Right ventricle myocardium superior (tissue), 1 donor: ENCODE measurements at regions not wholly inside any gene's neighbourhood (a gene's known extent, or its start where the extent isn't known, plus 50 kb on each side); places are given as distances from the start of the nearest gene placed in this dataset.

ENCODE experiments used
- ATAC-seq: fragments of 200-7000 bp; cut with Tn5 transposase; one replicate; pipeline ENCODE4 v1.9.1; 2020; ENCODE audit warnings: mild to moderate bottlenecking; ENCODE audit not compliant: poor library complexity
- DNase-seq: peaks from one replicate; pipeline ENCODE4 v3.0.0-alpha.2; 2020
- intact Hi-C: fragments of 100-400 bp; cut with DNase I; formaldehyde crosslinking; loops from one replicate; pipeline ENCODE4 v1.11.2; 2022
- donor health status: DM: no; HTN: yes; CAD: no; lungs with severe emphysema.

DNA sequence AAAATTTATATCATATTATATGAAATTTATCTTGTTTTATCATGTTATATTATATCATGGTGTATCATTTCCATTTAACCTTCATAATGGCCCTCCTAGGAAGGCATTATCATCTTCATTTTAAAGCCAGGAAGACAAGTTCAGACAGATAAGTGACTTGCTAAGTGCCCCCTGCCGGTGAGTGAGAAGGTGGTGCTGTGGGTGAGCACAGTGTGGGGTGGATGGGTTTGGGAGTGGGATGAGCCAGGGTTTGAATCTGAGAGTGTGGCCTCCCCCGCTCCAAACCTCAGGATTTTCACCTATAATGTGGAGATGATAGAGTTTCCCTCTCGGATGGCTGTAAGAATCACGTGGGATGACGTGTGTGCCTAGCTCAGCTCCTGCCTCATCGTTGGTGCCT lies 108.7 kb upstream of the IGSF21 start:
- no peak for DNase-seq
- ATAC-seq = no peak
- intact Hi-C loops = no loop called here

DNA sequence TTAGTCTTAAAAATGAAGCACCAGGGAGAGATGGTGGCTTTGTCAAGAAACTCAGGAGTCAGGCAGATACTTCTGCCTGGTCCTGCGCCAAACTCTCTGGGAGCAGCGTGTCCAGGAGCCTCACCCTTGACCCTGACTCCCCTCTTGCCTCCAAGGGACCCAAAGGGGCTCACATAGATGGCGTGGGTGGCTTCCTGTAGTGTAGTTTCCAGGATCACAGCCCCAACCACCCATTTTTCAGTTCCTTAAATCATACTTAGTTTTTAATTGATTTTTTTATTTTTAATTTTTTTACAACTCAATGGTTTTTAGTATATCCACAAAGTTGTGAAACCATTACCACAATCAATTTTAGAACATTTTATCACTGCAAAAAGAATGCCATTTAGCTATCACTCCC lies 107.7 kb upstream of the IGSF21 start:
- DNase-seq = no peak
- intact Hi-C loops = no loop called here
- ATAC-seq = no peak

DNA sequence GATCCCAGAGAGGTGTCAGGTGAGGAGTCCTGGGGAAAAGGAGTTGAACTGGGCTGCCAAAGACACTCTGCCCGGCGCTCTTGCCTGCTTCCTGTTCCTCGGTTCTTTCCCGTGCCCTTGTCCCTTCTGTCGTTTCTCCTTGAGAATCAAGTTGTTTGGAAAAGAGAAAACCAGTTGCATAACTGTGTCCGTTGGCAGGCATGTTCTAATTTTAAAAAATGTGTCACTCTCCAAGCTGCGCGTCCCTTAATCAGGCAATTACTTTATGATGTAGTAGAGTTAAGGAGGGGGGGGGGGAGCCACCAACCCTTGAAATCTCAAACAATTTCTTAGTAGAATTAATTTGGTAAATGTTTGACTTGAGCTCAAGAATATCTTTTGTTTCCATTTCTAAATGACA lies 105.9 kb upstream of the IGSF21 start:
- intact Hi-C loops = no loop called here
- no peak for DNase-seq
- ATAC-seq = peak; percentile 36

DNA sequence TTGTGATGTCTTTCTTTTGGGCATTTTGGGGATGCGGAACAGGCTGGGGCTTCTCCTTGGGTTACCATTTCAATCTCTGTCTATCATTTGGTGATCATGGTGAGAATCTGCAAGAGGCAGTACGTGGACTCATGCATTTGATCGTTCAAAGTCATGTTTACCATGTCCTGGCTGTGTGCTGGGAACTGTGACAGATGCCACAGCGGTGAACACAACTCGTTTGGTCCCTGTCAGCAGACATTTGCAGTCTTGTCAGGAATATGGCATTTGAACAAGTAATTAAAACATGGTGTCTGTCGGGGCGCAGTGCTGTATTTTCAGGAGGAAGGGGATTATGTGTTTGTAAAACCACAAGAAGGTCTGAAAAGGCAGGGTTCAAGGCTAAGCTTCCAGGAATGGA lies 103.3 kb upstream of the IGSF21 start:
- no peak for ATAC-seq
- intact Hi-C loops = no loop called here
- no peak for DNase-seq

DNA sequence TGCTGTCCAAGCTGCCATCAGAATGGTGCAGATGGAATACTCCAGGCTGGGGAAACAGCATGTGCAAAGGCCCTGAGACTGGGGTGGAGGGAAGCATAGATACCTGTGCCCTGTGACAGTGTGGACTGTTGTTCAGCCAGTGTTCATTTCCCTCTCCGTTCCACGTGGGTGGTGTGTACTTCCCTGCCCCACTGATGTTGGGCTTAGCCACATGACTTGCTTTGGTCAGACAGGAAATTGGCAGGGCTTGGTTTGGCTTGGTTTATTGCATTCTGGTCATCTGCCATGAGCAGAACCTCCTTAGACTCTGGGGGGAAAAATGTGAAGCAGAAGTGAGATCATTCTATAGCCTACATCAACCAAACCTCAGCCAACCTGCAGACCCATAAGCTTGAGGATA lies 102.4 kb upstream of the IGSF21 start:
- DNase-seq (no peak), ATAC-seq (no peak)
- intact Hi-C loops = no loop called here

DNA sequence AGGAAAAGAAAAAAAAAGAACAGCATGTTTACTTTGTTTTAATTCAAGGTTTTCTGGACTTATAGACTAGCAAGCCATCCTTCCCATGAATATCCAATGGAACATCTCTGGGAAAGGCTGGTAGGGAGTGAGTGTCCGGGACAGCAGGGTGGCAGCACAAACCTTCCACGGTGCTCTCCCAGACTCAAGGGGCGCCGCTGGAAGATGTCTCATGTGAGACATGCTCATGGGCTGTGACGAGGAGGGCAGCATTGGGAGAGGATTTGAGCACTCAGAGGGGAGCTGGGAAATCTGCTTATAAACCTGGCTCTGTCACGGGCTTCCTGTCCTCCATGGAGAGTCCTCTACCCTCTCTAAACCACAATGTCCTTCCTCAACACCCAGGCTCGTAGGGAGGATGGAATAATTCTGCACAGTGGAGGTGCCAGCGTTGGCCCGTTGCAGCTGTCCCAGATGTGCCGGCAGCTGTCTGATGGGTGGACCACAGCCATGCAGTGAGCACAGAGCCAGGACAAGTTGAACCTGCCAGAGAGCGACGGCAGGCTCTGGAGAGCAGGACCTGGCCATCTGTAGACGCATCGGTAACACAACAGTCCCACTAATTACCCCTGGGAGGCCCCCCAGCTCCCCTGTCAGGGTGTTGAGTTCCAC lies 100.1 kb upstream of the IGSF21 start:
- intact Hi-C loops = no loop called here
- no peak for ATAC-seq
- DNase-seq = no peak

DNA sequence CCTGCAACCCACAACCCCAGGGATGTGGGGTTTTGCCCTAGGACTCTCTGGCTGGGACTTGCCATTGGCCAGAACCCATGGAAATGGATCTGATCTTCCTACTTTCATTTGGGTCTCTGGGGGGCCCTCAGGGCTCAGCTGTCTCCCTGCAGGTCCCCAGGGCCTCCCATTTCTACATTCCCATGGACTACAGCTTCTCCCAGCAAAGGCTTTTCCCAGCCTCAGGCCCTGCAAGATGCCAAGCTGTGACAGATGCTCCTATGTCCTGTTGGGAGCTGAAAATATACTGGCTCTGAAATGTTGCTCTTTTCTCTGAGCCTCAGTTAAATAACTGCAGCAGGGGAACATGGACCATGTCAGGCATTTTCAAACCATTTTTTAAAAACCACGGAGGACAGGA lies 99.5 kb upstream of the IGSF21 start:
- ATAC-seq (no peak), DNase-seq (no peak)
- intact Hi-C loops = no loop called here

DNA sequence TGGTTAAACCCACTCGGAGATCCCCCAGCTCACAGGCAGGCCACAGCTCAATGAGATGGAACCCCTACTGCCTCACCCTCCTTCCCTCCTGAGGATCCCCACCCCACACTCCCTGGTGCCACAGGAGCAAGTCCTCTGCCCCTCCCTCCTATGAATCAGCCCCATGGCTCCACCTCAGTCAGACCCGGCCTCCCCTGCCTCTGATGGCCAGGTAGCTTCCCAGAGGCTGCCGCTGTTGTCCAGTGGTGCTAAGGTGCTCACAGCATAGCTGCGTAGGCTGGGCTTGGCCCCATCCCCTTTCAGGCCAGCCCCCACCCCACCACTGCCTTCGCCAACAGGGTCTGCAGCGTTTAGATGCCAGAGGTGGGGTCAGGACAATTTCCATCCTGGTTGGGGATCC lies 98.5 kb upstream of the IGSF21 start:
- no peak for DNase-seq
- no peak for ATAC-seq
- intact Hi-C loops = no loop called here

DNA sequence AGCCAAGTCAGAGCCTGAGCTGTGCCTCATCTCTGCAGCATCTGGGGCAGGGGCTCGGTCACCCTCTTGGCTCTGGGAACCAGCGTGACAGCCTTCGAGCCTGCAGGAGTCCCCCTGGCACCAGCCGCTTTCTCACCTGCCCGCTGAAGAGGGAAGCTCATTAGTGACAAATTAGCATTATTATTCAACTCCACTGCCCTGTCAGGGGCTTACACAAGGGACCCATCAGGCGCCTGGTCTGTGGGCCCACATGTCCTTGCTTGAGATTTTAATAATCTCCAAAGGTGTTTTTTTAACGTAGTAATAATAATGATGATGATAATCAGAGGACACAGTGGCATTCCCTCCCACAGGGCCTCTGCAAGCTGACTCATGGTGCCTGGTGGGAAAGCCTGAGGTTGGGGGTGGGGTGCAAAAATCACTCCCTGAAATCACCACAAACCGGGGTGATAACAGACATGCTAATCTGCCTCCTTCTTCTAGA lies 98.1 kb upstream of the IGSF21 start:
- intact Hi-C loops = no loop called here
- no peak for DNase-seq
- ATAC-seq = no peak

DNA sequence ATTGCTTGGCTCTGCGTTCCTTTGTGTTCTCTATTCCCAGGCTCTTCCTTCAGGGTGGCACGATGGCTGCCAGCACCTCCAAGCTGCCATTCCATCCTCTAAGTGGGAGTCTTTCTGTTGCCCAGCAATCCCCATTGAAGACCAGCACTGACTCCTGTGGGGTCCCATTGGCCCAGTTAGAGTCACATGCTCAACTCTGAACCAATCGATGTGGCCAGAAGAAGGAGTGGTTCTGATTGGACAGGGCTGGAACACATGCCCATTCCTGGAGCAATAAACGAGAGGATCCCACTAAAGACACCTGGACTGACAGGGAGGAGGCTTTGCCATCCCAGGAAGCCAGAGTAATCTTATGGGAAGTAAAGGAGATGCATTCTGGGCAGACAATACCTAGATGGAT lies 97.2 kb upstream of the IGSF21 start:
- DNase-seq (no peak), ATAC-seq (no peak)
- intact Hi-C loops = no loop called here

DNA sequence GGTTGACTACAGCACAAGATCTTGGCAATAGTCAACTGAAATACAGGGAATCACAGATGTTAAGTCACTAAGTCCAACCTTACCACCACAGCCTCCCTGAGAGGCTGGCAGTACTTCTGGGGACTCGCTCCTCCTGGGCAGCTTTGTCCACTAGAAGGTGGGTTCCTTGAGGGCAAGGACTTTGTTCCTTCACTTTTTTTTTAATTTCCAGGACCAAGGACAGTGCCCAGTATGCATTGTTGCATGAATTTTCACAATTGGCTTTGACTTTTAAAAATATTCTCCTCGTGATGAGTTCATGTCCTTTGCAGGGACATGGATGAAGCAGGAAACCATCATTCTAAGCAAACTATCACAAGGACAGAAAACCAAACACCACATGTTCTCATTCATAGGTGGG lies 96.7 kb upstream of the IGSF21 start:
- DNase-seq (no peak), ATAC-seq (no peak)
- intact Hi-C loops = no loop called here

DNA sequence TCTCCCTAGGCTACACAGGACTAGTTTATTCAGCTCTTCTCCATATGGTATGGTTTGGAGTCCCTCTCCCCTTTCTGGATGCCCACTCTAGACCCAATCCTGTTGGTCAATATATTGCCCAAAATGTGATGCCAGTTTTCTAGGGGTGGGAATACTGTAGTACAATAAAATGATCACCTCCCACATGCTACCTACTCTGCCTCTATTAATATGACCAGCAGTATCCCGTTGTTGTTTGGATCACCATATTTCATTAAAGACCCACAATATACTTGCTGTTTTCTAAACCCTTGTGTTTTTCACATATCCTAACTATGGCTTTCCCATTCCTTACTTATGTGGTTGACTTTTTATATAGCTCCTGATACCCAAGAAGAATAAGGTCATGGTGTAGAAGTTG lies 95.9 kb upstream of the IGSF21 start:
- DNase-seq (no peak), ATAC-seq (no peak)
- intact Hi-C loops = no loop called here

DNA sequence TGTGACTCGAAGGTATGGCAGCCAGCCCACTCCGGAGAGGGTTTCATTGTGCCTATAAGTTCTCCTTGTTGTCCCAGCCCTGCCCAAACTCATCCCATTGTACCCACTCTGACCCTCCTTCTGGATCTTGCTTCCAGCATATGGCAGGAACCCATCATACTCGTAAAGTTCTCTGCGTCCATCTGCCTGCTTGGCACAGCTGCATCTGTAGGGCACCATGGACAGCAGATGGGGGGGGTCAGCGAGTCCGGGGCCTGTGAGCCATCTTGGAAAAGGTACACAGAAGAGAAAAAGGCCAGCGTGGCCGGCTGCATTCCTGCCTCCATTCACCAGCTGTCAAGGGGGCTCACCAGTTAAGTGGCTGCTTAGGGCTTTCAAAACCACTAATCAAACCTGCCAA lies 94.9 kb upstream of the IGSF21 start:
- intact Hi-C loops = no loop called here
- no peak for DNase-seq
- no peak for ATAC-seq

DNA sequence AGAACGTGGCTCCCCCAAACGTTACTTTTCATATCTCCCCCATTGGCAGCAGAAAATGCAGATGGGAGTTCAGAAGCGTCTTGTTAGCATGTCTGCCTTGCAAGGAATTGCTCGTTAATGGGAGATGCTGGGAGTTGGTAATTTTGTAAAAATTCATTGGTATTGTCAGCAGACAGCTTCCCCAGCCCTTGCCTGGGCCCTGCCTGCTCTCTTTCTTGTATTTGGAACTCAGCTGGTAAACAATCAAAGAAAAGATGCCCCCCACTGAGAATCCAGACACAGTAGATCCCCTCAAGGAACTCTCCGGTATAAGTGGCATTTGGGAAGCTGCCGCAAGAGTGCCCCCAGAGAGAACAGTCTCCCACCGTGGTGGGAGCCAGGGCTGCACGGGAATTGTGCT lies 94.4 kb upstream of the IGSF21 start:
- ATAC-seq (no peak), DNase-seq (no peak)
- intact Hi-C loops = no loop called here

DNA sequence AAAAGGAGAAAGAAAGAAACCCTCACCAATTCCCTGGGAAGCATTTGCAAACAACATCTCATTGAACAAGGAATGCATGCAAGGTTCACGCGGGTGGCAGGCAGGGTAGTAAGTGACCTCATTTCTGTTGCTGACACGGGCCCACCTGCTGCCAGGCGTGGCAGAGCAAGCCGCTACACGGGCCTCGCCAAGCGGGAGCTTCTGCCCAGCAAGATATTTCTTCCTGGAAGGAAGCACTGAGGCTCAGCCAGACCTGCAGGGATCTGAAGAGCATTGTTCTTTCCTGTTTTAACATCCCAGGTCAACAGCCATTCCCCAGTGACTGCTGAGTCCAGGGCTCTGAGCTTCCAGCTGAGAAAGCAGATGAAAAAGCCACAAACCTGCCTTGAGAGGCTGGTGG lies 91.9 kb upstream of the IGSF21 start:
- DNase-seq (no peak), ATAC-seq (no peak)
- intact Hi-C loops = no loop called here

DNA sequence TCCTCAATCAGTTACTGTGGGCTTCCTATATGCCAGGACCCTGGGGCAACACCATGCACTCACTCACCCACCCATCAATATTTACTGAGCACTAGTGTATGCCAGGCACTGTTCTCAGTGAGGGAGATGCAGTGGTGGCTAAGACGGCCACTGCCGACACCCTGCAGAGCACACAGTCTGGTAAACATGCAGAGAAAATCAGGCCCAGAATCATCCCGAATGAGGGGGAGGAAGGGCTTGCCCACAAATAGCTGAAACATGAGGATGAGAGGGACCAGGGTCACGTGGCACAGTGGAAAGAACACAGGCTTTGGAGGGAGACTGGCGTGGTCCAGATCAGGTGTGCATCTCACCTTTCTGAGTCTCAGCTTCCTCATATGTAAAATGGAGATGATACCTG lies 89.2 kb upstream of the IGSF21 start:
- no peak for ATAC-seq
- DNase-seq = no peak
- intact Hi-C loops = no loop called here

DNA sequence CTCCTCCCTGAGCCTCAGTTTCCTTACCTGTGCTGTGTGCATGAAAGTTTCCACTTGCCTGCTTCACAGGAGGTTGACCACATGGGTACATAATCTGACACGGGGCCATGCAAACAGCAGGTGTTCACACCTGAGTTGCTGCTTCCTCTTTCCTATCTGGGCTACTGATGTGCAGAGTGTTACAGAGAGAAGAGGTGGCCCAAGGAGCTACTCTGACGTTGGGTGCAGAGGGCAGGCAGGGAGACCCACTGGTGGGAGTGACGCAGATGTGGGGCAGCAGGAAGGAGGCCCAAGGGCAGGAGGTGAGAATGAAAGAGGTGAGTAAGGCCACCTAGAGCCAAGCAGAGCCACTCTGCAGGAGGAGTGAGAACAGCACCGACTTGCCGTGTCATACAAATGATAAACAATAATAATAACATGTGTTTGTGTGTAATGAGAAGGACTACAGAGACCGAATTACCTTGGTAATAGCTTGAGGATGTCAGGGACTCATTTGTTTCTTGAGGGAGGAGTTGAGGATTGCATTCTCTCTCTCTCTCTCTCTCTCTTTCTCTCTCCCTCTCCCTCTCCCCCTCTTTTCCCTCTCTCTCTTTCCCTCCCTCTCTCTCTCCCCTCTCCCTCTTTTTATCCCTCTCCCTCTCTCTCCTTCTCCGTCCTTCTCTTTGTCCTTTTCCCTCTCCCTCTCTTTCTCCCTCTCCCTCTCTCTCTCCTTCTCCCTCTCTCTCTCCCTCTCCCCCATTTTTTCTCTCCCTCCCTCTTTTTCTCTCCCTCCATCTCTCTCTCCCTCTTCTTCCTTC lies 87.4 kb upstream of the IGSF21 start:
- no peak for DNase-seq
- no peak for ATAC-seq
- intact Hi-C loops = no loop called here

DNA sequence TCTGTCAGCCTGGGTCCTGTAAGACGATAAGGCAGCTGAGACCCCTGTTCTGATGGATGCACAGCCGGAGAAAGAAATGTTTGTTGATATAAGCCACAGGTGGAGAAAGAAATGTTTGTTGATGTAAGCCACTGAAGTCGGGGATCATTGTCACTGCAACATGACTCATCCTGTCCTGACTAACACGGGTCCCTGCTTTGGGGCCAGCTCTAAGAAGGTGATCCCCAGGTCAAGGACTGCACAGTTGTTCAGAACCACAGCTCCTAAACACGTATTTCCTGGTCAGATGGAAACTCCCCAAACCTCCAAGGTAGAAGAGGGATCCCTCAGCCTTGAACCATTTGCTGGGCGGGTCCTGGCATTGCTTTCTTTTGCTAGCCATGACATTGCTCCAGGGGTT lies 86.4 kb upstream of the IGSF21 start:
- ATAC-seq (no peak), DNase-seq (no peak)
- intact Hi-C loops = no loop called here

DNA sequence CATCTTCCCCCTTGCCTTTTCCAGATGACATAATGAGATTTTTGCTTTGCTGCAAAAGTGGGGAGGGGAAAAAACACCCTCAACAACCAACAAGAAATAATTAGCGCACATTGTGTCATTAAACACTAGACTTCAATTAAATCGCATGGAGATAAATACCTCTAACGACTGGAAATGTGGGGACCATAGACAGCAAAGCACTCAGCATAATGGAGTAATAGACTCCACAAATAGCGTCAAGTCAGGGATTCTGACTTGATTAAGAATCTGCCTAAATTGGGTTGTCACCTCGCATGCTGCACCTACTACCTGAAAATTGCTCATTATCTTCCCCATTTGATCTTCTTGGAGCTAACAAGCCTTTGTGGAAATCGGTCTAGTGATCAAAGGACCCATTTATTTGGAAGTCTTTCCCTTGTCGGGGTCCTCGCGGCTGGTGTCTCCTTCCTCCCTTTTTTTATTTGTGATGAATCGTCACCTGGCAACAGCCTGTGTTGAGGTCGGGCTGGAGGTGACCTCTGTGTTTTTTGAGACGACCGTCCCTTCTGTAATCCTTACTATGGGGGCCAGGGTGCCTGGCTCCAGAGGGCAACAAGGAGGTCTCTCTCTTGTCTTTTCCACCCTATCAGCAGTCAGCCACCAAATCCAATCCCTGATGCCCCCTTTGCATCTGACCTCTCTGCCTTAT lies 75.3 kb upstream of the IGSF21 start:
- DNase-seq (no peak), ATAC-seq (no peak)
- intact Hi-C loops = no loop called here

DNA sequence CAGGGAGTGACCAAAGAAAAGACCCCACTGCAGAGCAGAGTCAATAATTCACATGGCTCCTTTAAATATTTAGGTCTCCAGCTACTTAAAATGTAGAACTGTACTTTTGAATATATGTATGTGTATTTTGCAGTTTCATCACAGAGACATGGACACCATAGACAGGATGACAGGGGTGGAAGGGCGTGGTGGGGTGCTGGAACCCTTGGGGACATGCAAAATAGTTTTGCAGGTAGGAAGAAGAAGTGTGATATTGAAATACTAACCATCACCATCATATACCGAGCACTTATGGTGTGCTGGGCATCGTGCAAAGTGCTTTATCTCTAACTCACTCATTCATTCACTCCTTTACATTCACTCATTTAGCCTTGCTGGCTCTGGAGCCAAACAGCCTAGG lies 72.5 kb upstream of the IGSF21 start:
- intact Hi-C loops = no loop called here
- no peak for ATAC-seq
- DNase-seq = no peak
